ENCODE measurements at regions not wholly inside any gene's neighbourhood (a gene's known extent, or its start where the extent isn't known, plus 50 kb on each side); places are given as distances from the start of the nearest gene placed in this dataset.

DNA sequence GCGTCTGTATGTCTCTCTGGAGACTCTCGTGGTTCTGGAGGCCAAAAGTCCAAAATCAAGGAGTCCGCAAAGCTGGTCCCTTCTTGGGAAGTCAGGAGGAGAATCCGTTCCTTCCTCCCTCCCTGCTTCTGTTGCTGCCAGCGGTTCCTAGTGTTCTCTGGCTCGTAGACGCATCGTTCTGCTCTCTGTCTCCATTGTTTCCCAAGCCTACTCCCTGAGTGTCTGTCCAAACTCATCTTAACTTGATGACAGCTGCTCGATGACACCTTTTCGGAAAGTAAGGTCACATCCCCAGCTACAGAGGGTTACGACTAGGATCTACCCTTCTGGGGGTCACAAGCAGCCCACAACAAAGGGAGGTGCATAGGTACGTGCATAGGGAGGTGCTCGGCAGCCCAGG is 80.7 kb upstream of the FOXF1 start:
- Histone ChIP-seq H3K27ac (no peak overlapping the region), H3K9me3 (no peaks in the 10 kb centered on the region), H3K36me3 (no peaks in the 10 kb centered on the region), H3K4me1 (no peaks in the 10 kb centered on the region), H3K4me3 (no peak overlapping the region), H3K27me3 (no peaks in the 10 kb centered on the region)
- intact Hi-C loops (cut with DNase I): no loop called here
- 70% methylated on average over 9 of the region's 13 CpGs for WGBS (ENCODE audit: insufficient coverage, low coverage, low lambda C conversion rate, missing lambda C conversion rate)
- no peak for TF ChIP-seq POLR2A (IDR thresholded peaks at IDR 0.05)
- TF ChIP-seq, protein P1, sequence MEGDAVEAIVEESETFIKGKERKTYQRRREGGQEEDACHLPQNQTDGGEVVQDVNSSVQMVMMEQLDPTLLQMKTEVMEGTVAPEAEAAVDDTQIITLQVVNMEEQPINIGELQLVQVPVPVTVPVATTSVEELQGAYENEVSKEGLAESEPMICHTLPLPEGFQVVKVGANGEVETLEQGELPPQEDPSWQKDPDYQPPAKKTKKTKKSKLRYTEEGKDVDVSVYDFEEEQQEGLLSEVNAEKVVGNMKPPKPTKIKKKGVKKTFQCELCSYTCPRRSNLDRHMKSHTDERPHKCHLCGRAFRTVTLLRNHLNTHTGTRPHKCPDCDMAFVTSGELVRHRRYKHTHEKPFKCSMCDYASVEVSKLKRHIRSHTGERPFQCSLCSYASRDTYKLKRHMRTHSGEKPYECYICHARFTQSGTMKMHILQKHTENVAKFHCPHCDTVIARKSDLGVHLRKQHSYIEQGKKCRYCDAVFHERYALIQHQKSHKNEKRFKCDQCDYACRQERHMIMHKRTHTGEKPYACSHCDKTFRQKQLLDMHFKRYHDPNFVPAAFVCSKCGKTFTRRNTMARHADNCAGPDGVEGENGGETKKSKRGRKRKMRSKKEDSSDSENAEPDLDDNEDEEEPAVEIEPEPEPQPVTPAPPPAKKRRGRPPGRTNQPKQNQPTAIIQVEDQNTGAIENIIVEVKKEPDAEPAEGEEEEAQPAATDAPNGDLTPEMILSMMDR (IDR thresholded peaks at IDR 0.05): no peak
- DNase-seq: no peak
- no peak for ATAC-seq

DNA sequence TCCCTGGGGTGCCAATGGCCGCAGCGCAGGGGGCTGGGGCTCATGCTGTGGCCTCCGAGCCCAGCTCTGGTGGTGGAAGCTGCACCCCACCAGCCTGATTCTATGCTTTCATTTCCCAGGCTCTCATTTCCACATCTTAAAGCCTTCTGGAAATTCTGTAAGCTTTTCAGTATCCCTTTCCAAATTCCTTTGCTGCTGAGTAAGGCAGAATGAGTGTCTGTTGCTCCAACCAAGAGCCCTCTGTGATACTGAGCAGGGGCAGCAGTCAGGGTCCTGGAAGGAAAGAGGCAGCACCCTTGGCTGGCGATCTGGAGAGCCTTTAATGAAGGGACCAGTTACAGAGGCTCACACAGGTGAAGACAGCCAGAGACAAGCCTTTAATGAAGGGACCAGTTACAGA is 79.5 kb upstream of the FOXF1 start:
- H3K4me3 ChIP-seq: no peak overlapping the region
- no peaks in the 10 kb centered on the region for H3K36me3 ChIP-seq
- H3K9me3 ChIP-seq: no peaks in the 10 kb centered on the region
- ATAC-seq: no peak
- no peaks in the 10 kb centered on the region for H3K4me1 ChIP-seq
- no peak for TF ChIP-seq POLR2A (IDR thresholded peaks at IDR 0.05)
- TF ChIP-seq, protein P1 (IDR thresholded peaks at IDR 0.05): no peak
- H3K27ac ChIP-seq: no peak overlapping the region
- no peak for DNase-seq
- 57% methylated on average over 1 of the region's 4 CpGs for WGBS (ENCODE audit: insufficient coverage, low coverage, low lambda C conversion rate, missing lambda C conversion rate)
- no peaks in the 10 kb centered on the region for H3K27me3 ChIP-seq
- intact Hi-C loops (cut with DNase I): no loop called here

DNA sequence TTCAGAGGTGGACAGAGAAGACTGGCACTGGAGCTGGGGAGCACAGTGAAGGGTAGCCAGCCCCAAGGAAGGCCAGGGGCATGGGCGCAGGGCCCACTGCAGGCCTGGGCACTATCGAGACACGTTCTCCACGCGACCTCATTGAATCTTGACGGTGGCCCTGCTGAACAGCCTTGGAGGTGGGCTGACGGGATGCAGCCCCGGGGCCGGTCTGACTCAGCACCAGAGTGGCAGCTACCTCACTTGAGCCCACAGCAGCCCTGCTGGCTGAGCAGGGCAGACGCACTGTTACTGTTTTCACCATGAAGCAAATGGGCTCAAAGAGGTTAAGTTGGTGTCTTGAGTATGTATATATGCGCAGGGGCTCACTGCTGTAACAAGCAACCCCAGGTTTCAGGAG is 78.8 kb upstream of the FOXF1 start:
- TF ChIP-seq POLR2A (IDR thresholded peaks at IDR 0.05): no peak
- TF ChIP-seq, protein P1 (IDR thresholded peaks at IDR 0.05): no peak
- DNase-seq: no peak
- Histone ChIP-seq H3K27me3 (no peaks in the 10 kb centered on the region), H3K36me3 (no peaks in the 10 kb centered on the region), H3K9me3 (no peaks in the 10 kb centered on the region), H3K4me1 (no peaks in the 10 kb centered on the region), H3K4me3 (no peak overlapping the region), H3K27ac (no peak overlapping the region)
- WGBS (ENCODE audit: insufficient coverage, low coverage, low lambda C conversion rate, missing lambda C conversion rate): 65% methylated on average over 5 of the region's 11 CpGs
- no peak for ATAC-seq
- intact Hi-C loops (cut with DNase I): no loop called here

DNA sequence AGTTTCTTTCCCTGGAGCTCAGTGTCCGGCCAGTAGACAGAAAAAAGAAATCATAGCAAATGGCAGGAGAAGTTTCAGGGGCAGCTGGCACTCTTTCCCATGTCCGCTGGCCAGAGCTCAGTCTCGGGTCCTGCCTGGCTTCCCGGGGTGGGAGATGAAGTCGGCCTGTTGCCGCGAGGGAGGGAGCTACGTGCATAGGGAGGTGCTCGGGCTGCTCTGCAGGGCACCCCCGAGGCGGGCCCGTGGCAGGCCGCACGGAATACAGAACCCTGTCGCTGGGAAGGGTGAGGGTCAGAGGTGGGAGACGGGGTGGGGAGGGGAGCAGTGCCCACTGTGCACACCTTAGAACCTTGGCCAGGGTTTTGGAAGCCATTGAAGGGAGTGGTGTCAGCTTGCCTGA is 78.3 kb upstream of the FOXF1 start:
- no peak for ATAC-seq
- Histone ChIP-seq H3K9me3 (no peaks in the 10 kb centered on the region), H3K27me3 (no peaks in the 10 kb centered on the region), H3K4me1 (no peaks in the 10 kb centered on the region), H3K36me3 (no peaks in the 10 kb centered on the region), H3K27ac (no peak overlapping the region), H3K4me3 (no peak overlapping the region)
- no CpG with 5 or more reads among the region's 16 CpGs for WGBS (ENCODE audit: insufficient coverage, low coverage, low lambda C conversion rate, missing lambda C conversion rate)
- DNase-seq: no peak
- intact Hi-C loops (cut with DNase I): no loop called here
- TF ChIP-seq, protein P1 (IDR thresholded peaks at IDR 0.05): no peak
- no peak for TF ChIP-seq POLR2A (IDR thresholded peaks at IDR 0.05)

DNA sequence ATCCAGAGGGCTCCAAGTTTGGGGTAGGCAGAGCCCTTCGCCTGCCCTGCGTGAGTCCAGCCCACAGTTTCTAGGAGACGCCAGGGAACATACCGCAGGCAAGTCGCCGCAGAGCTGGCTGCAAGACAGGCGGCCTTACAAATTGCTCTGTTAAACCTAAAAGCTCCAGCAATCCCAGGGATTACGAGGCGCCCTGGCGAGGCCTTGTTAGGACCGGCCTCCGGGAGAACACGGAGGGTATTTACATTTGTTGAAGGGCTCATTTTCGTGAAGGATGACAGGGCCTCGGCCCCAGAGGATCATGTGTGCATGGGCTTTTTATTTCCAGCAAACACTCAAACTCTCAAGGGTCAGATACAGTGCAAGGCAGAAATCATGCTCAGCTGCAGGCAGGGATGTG is 77.6 kb upstream of the FOXF1 start:
- H3K36me3 ChIP-seq: no peaks in the 10 kb centered on the region
- H3K9me3 ChIP-seq: no peaks in the 10 kb centered on the region
- no peak overlapping the region for H3K27ac ChIP-seq
- ATAC-seq: no peak
- no peak overlapping the region for H3K4me3 ChIP-seq
- no peak for TF ChIP-seq POLR2A (IDR thresholded peaks at IDR 0.05)
- TF ChIP-seq, protein P1 (IDR thresholded peaks at IDR 0.05): no peak
- no peaks in the 10 kb centered on the region for H3K4me1 ChIP-seq
- DNase-seq: no peak
- intact Hi-C loops (cut with DNase I): no loop called here
- WGBS (ENCODE audit: insufficient coverage, low coverage, low lambda C conversion rate, missing lambda C conversion rate): 27% methylated on average over 3 of the region's 15 CpGs
- no peaks in the 10 kb centered on the region for H3K27me3 ChIP-seq
